ENCODE measurements at regions not wholly inside any gene's neighbourhood (a gene's known extent, or its start where the extent isn't known, plus 50 kb on each side); places are given as distances from the start of the nearest gene placed in this dataset.

DNA sequence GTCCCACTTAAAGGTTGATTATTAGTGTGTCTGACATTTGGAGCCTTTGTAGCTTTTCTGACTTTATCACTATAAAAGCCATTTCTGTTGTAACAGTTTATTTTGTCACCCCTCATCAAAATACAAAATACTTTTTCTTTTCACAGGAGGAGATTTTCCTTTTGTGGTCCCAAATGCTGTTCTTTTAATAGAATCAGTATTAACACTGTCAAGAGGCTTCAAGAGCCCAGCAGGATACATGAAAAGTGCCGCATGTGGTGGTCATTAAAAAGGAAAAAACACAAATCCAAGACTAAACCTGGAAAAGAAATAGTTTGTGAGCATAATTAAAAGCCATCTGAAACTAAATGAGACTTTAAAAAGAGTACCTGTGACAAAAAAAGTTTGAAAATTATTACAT is 515.7 kb downstream of the DCDC2C start:
- TF ChIP-seq, protein P1, sequence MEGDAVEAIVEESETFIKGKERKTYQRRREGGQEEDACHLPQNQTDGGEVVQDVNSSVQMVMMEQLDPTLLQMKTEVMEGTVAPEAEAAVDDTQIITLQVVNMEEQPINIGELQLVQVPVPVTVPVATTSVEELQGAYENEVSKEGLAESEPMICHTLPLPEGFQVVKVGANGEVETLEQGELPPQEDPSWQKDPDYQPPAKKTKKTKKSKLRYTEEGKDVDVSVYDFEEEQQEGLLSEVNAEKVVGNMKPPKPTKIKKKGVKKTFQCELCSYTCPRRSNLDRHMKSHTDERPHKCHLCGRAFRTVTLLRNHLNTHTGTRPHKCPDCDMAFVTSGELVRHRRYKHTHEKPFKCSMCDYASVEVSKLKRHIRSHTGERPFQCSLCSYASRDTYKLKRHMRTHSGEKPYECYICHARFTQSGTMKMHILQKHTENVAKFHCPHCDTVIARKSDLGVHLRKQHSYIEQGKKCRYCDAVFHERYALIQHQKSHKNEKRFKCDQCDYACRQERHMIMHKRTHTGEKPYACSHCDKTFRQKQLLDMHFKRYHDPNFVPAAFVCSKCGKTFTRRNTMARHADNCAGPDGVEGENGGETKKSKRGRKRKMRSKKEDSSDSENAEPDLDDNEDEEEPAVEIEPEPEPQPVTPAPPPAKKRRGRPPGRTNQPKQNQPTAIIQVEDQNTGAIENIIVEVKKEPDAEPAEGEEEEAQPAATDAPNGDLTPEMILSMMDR (conservative IDR thresholded peaks at IDR 0.05; ENCODE audit: low read length): no peak
- TF ChIP-seq EZH2phosphoT487 (IDR thresholded peaks at IDR 0.05; ENCODE audit: borderline replicate concordance): no peak
